ENCODE measurements at regions not wholly inside any gene's neighbourhood (a gene's known extent, or its start where the extent isn't known, plus 50 kb on each side); places are given as distances from the start of the nearest gene placed in this dataset.
"Not testable (repeated sequence)": the region's sequence is repeated elsewhere in the genome, so short reads cannot be mapped to it uniquely, and the experiment has no call there.

GRCh38 chrY:18713760-18714159 lies 59.8 kb downstream of the HSFY2 start:
- not testable (repeated sequence) for TF ChIP-seq POLR2A (IDR thresholded peaks at IDR 0.05; ENCODE audit: low read depth, low read length); POLR2AphosphoS5 (IDR thresholded peaks at IDR 0.05; ENCODE audit: low read depth, low read length); TAF1 (IDR thresholded peaks at IDR 0.05; ENCODE audit: low read depth, low read length); POU2F2 (IDR thresholded peaks at IDR 0.05; ENCODE audit: low read depth, low read length); SPI1 (IDR thresholded peaks at IDR 0.05; ENCODE audit: low read depth, low read length); PAX5 (IDR thresholded peaks at IDR 0.05; ENCODE audit: insufficient read depth, low read length, severe bottlenecking)

All from GM12891 (cell line).